BJ (cell line): ENCODE measurements at regions not wholly inside any gene's neighbourhood (a gene's known extent, or its start where the extent isn't known, plus 50 kb on each side); places are given as distances from the start of the nearest gene placed in this dataset.

Experiments used
- CTCF ChIA-PET: fragments of 350-600 bp; formaldehyde crosslinking; extraction: SDS; loops from one replicate; lab custom pipeline; 2021; ENCODE audit warnings: antibody characterized with exemption, inconsistent platforms; lab: Yijun Ruan, JAX
- POLR2A ChIA-PET: fragments of 300-600 bp; sonication (Branson Sonifier 250); formaldehyde crosslinking; extraction: SDS; loops from one replicate; lab custom pipeline; 2021; ENCODE audit warnings: antibody characterized with exemption; lab: Charles Lee
- DNase-seq: peaks from one replicate; pipeline ENCODE4 v3.0.0-alpha.2; 2011; ENCODE audit warnings: low read depth
- H3K27me3 ChIP-seq: 2 replicates; pipeline ENCODE4 v1.6.0; 2011; ENCODE audit warnings: low read length; ENCODE audit not compliant: control insufficient read depth, insufficient read depth
- H3K36me3 ChIP-seq: 2 replicates; pipeline ENCODE4 v1.5.1; 2011; ENCODE audit warnings: low read length; ENCODE audit not compliant: control insufficient read depth, insufficient read depth
- H3K4me3 ChIP-seq: 2 replicates; pipeline ENCODE4 v1.5.1; 2011; ENCODE audit warnings: low read depth, mild to moderate bottlenecking, control low read depth, low read length
- CTCF ChIP-seq: IDR thresholded peaks from 2 replicates; pipeline ENCODE4 v1.5.1; 2011; ENCODE audit warnings: low read depth, mild to moderate bottlenecking, control low read depth, inconsistent platforms, low read length, moderate library complexity; ENCODE audit not compliant: insufficient read depth

GRCh38 chr2:78411303-78411702, 614.2 kb upstream of the REG3G start:
- Histone ChIP-seq H3K27me3 (no peaks in the 10 kb centered on the region), H3K4me3 (no peak overlapping the region), H3K36me3 (no peaks in the 10 kb centered on the region)
- CTCF ChIA-PET, result no interaction called here
- DNase-seq, result no peak
- POLR2A ChIA-PET, result no interaction called here
- no peak for TF ChIP-seq CTCF

- no peak overlapping the region for H3K4me3 ChIP-seq
- no peaks in the 10 kb centered on the region for H3K36me3 ChIP-seq
- no peak for TF ChIP-seq CTCF
- no peaks in the 10 kb centered on the region for H3K27me3 ChIP-seq
- ChIA-PET POLR2A (no interaction called here), CTCF (no interaction called here)
- no peak for DNase-seq
These were observed 608.7 kb upstream of the REG3G start for GRCh38 chr2:78416625-78417300.

- TF ChIP-seq CTCF, result no peak
- H3K27me3 ChIP-seq, result no peaks in the 10 kb centered on the region
- POLR2A ChIA-PET, result no interaction called here
- CTCF ChIA-PET, result no interaction called here
- no peak overlapping the region for H3K4me3 ChIP-seq
- no peaks in the 10 kb centered on the region for H3K36me3 ChIP-seq
- no peak for DNase-seq
These were observed 608.1 kb upstream of the REG3G start for GRCh38 chr2:78417355-78417754.

GRCh38 chr2:78418021-78418420, 607.5 kb upstream of the REG3G start:
- CTCF ChIA-PET, result no interaction called here
- no peak overlapping the region for H3K4me3 ChIP-seq
- no peaks in the 10 kb centered on the region for H3K36me3 ChIP-seq
- DNase-seq, result no peak
- no peaks in the 10 kb centered on the region for H3K27me3 ChIP-seq
- POLR2A ChIA-PET, result no interaction called here
- no peak for TF ChIP-seq CTCF

- CTCF ChIA-PET, result no interaction called here
- no peak for DNase-seq
- TF ChIP-seq CTCF, result no peak
- no peak overlapping the region for H3K4me3 ChIP-seq
- POLR2A ChIA-PET, result no interaction called here
- H3K36me3 ChIP-seq, result no peaks in the 10 kb centered on the region
- no peaks in the 10 kb centered on the region for H3K27me3 ChIP-seq
These were observed 605.4 kb upstream of the REG3G start for GRCh38 chr2:78420132-78420531.
